ENCODE measurements at regions not wholly inside any gene's neighbourhood (a gene's known extent, or its start where the extent isn't known, plus 50 kb on each side); places are given as distances from the start of the nearest gene placed in this dataset.

- Mint-ChIP-seq H3K4me1 (no peaks in the 10 kb centered on the region), H3K4me3 (no peak overlapping the region), H3K36me3 (no peaks in the 10 kb centered on the region), H3K27ac (no peak overlapping the region), H3K27me3 (peaks cover 6% of the 10 kb centered on the region), H3K9me3 (no peaks in the 10 kb centered on the region)
- no peaks in the 10 kb centered on the region for H3K27me3 ChIP-seq (ENCODE audit: control insufficient read depth, insufficient read depth, low read length)
- no peaks in the 10 kb centered on the region for H3K4me1 ChIP-seq (ENCODE audit: control insufficient read depth, insufficient read depth, low read length, poor library complexity, severe bottlenecking)
- no peak overlapping the region for H3K4me3 ChIP-seq (ENCODE audit: low read depth, low read length)
- DNase-seq (no peak), ATAC-seq (ENCODE audit: low read depth in 2 of 2) (no peak)
- H3K36me3 ChIP-seq (ENCODE audit: control insufficient read depth, insufficient read depth, low read length) = no peaks in the 10 kb centered on the region
- no peak overlapping the region for H3K27ac ChIP-seq (ENCODE audit: insufficient read depth, low read length, poor library complexity, severe bottlenecking)
- no peaks in the 10 kb centered on the region for H3K9me3 ChIP-seq (ENCODE audit: control insufficient read depth in 2 of 2, low read length in 2 of 2)
Measured at GRCh38 chr3:25962255-25962654, 172.4 kb downstream of the OXSM start.

DNA sequence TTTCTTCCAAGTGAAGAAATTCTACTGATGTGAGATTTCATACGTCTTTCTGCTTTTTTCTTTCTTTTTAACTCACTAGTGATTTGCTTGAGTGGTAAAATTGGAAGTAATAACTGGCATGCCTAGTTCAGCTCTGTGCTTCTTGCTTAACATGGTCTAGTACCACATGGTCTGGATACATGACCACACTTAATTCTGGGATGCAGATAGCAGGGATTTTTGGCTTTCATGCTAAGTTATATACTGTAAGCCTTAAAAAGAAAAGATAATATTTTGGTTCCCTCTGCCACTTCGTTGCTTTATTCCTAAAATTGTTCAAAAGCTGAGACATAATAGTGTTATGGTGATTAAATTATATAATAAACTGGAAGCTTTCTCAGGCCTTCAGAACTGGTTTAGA is 174.3 kb downstream of the OXSM start:
- H3K36me3 Mint-ChIP-seq = no peaks in the 10 kb centered on the region

GRCh38 chr3:25967385-25967784 is 177.5 kb downstream of the OXSM start:
- Histone ChIP-seq H3K36me3 (ENCODE audit: control insufficient read depth, insufficient read depth, low read length) (no peaks in the 10 kb centered on the region), H3K9me3 (ENCODE audit: control insufficient read depth in 2 of 2, low read length in 2 of 2) (no peaks in the 10 kb centered on the region), H3K27me3 (ENCODE audit: control insufficient read depth, insufficient read depth, low read length) (no peaks in the 10 kb centered on the region), H3K4me3 (ENCODE audit: low read depth, low read length) (no peak overlapping the region), H3K4me1 (ENCODE audit: control insufficient read depth, insufficient read depth, low read length, poor library complexity, severe bottlenecking) (no peaks in the 10 kb centered on the region), H3K27ac (ENCODE audit: insufficient read depth, low read length, poor library complexity, severe bottlenecking) (no peak overlapping the region)
- DNase-seq = no peak
- Mint-ChIP-seq H3K27me3 (peaks cover 6% of the 10 kb centered on the region), H3K9me3 (peaks cover 0 to 3% (median 0%) of the 10 kb centered on the region in 7 donors), H3K36me3 (no peaks in the 10 kb centered on the region), H3K4me1 (no peaks in the 10 kb centered on the region), H3K27ac (no peak overlapping the region), H3K4me3 (no peak overlapping the region)
- no peak for ATAC-seq (ENCODE audit: low read depth in 2 of 2)

More for the DNA sequence above, 174.3 kb downstream of the OXSM start:
- no peak overlapping the region for H3K27ac Mint-ChIP-seq
- ATAC-seq (ENCODE audit: low read depth in 2 of 2) = no peak
- no peak for DNase-seq
- no peak overlapping the region for H3K4me3 ChIP-seq (ENCODE audit: low read depth, low read length)
- no peaks in the 10 kb centered on the region for H3K4me1 Mint-ChIP-seq
- peaks cover 6% of the 10 kb centered on the region for H3K27me3 Mint-ChIP-seq
- H3K9me3 ChIP-seq (ENCODE audit: control insufficient read depth in 2 of 2, low read length in 2 of 2) = no peaks in the 10 kb centered on the region
- H3K4me3 Mint-ChIP-seq = no peak overlapping the region
- H3K27ac ChIP-seq (ENCODE audit: insufficient read depth, low read length, poor library complexity, severe bottlenecking) = no peak overlapping the region
- H3K27me3 ChIP-seq (ENCODE audit: control insufficient read depth, insufficient read depth, low read length) = no peaks in the 10 kb centered on the region
- H3K36me3 ChIP-seq (ENCODE audit: control insufficient read depth, insufficient read depth, low read length) = no peaks in the 10 kb centered on the region
- no peaks in the 10 kb centered on the region for H3K4me1 ChIP-seq (ENCODE audit: control insufficient read depth, insufficient read depth, low read length, poor library complexity, severe bottlenecking)
- no peaks in the 10 kb centered on the region for H3K9me3 Mint-ChIP-seq

GRCh38 chr3:25971736-25972135 is 181.8 kb downstream of the OXSM start:
- no peaks in the 10 kb centered on the region for H3K36me3 ChIP-seq (ENCODE audit: control insufficient read depth, insufficient read depth, low read length)

GRCh38 chr3:25973122-25973521 is 183.2 kb downstream of the OXSM start:
- no peaks in the 10 kb centered on the region for H3K36me3 ChIP-seq (ENCODE audit: control insufficient read depth, insufficient read depth, low read length)
- Mint-ChIP-seq H3K27me3 (no peaks in the 10 kb centered on the region), H3K4me1 (no peaks in the 10 kb centered on the region), H3K27ac (no peak overlapping the region), H3K9me3 (peaks cover 0 to 3% (median 0%) of the 10 kb centered on the region in 7 donors), H3K36me3 (no peaks in the 10 kb centered on the region), H3K4me3 (no peak overlapping the region)
- no peaks in the 10 kb centered on the region for H3K27me3 ChIP-seq (ENCODE audit: control insufficient read depth, insufficient read depth, low read length)
- H3K4me1 ChIP-seq (ENCODE audit: control insufficient read depth, insufficient read depth, low read length, poor library complexity, severe bottlenecking) = no peaks in the 10 kb centered on the region
- DNase-seq = no peak
- no peak for ATAC-seq (ENCODE audit: low read depth in 2 of 2)
- no peak overlapping the region for H3K27ac ChIP-seq (ENCODE audit: insufficient read depth, low read length, poor library complexity, severe bottlenecking)
- H3K9me3 ChIP-seq (ENCODE audit: control insufficient read depth in 2 of 2, low read length in 2 of 2) = no peaks in the 10 kb centered on the region
- no peak overlapping the region for H3K4me3 ChIP-seq (ENCODE audit: low read depth, low read length)

More at GRCh38 chr3:25971736-25972135, 181.8 kb downstream of the OXSM start:
- DNase-seq (no peak), ATAC-seq (ENCODE audit: low read depth in 2 of 2) (no peak)
- peaks cover 0 to 3% (median 0%) of the 10 kb centered on the region in 7 donors for H3K9me3 Mint-ChIP-seq
- Histone ChIP-seq H3K27me3 (ENCODE audit: control insufficient read depth, insufficient read depth, low read length) (no peaks in the 10 kb centered on the region), H3K27ac (ENCODE audit: insufficient read depth, low read length, poor library complexity, severe bottlenecking) (no peak overlapping the region), H3K4me1 (ENCODE audit: control insufficient read depth, insufficient read depth, low read length, poor library complexity, severe bottlenecking) (no peaks in the 10 kb centered on the region), H3K9me3 (ENCODE audit: control insufficient read depth in 2 of 2, low read length in 2 of 2) (no peaks in the 10 kb centered on the region), H3K4me3 (ENCODE audit: low read depth, low read length) (no peak overlapping the region)
- no peaks in the 10 kb centered on the region for H3K36me3 Mint-ChIP-seq
- no peak overlapping the region for H3K27ac Mint-ChIP-seq
- no peaks in the 10 kb centered on the region for H3K27me3 Mint-ChIP-seq
- H3K4me1 Mint-ChIP-seq = no peaks in the 10 kb centered on the region
- H3K4me3 Mint-ChIP-seq = no peak overlapping the region

- Mint-ChIP-seq H3K36me3 (no peaks in the 10 kb centered on the region), H3K27ac (no peak overlapping the region)
- no peak overlapping the region for H3K27ac ChIP-seq (ENCODE audit: insufficient read depth, low read length, poor library complexity, severe bottlenecking)
Measured at GRCh38 chr3:25982756-25983155, 192.9 kb downstream of the OXSM start.

DNA sequence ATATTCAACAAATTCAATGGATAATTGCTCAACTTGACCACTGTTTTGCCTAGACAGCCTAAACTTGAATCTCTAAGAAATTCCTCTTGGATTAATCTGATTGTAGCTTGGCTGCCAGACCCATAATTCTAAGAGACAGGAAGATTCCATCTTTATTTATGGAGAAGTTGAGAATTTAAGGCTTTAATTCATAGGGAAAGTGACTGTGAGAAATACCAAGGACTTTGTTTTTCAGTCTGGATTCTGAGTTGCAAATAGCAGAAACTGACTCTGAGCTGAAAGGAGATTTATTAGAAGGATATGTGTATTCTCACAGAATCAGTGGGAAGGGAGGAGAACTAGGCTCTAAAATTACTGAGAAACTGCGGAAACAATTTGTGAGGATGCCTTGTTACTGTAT is 195.7 kb downstream of the OXSM start:
- Histone ChIP-seq H3K27me3 (ENCODE audit: control insufficient read depth, insufficient read depth, low read length) (no peaks in the 10 kb centered on the region), H3K36me3 (ENCODE audit: control insufficient read depth, insufficient read depth, low read length) (no peaks in the 10 kb centered on the region), H3K27ac (ENCODE audit: insufficient read depth, low read length, poor library complexity, severe bottlenecking) (no peak overlapping the region), H3K4me1 (ENCODE audit: control insufficient read depth, insufficient read depth, low read length, poor library complexity, severe bottlenecking) (no peaks in the 10 kb centered on the region), H3K4me3 (ENCODE audit: low read depth, low read length) (no peak overlapping the region), H3K9me3 (ENCODE audit: control insufficient read depth in 2 of 2, low read length in 2 of 2) (no peaks in the 10 kb centered on the region)
- no peaks in the 10 kb centered on the region for H3K4me1 Mint-ChIP-seq
- H3K4me3 Mint-ChIP-seq = no peak overlapping the region
- DNase-seq (no peak), ATAC-seq (ENCODE audit: low read depth in 2 of 2) (no peak)
- H3K9me3 Mint-ChIP-seq = peaks cover 0 to 7% (median 5%) of the 10 kb centered on the region in 7 donors
- H3K36me3 Mint-ChIP-seq = no peaks in the 10 kb centered on the region
- H3K27me3 Mint-ChIP-seq = no peaks in the 10 kb centered on the region
- no peak overlapping the region for H3K27ac Mint-ChIP-seq

More at GRCh38 chr3:25982756-25983155, 192.9 kb downstream of the OXSM start:
- Histone ChIP-seq H3K4me3 (ENCODE audit: low read depth, low read length) (no peak overlapping the region), H3K27me3 (ENCODE audit: control insufficient read depth, insufficient read depth, low read length) (no peaks in the 10 kb centered on the region), H3K9me3 (ENCODE audit: control insufficient read depth in 2 of 2, low read length in 2 of 2) (no peaks in the 10 kb centered on the region), H3K36me3 (ENCODE audit: control insufficient read depth, insufficient read depth, low read length) (no peaks in the 10 kb centered on the region), H3K4me1 (ENCODE audit: control insufficient read depth, insufficient read depth, low read length, poor library complexity, severe bottlenecking) (no peaks in the 10 kb centered on the region)
- H3K4me1 Mint-ChIP-seq = no peaks in the 10 kb centered on the region
- no peak overlapping the region for H3K4me3 Mint-ChIP-seq
- H3K9me3 Mint-ChIP-seq = peaks cover 0 to 5% (median 3%) of the 10 kb centered on the region in 7 donors
- H3K27me3 Mint-ChIP-seq = no peaks in the 10 kb centered on the region
- ATAC-seq (ENCODE audit: low read depth in 2 of 2) (no peak), DNase-seq (no peak)

DNA sequence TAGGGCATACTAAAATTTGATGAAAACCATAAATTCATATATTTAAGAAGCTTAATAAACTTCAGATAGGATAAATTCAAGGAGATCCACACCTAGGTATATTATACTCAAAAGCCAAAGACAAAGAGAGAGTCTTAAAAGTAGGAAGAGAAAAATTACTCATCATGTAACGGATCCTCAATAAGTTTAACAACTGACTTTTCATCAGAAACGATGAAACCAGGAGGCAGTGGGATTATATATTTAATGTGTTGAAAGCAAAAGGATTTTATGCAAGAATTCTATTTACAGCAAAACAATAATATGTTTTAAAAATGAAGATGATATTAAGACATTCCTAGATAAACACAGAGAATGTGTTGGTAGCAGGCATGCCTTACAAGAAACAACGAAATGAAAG is 202.7 kb downstream of the OXSM start:
- H3K27me3 Mint-ChIP-seq = no peaks in the 10 kb centered on the region
- no peak overlapping the region for H3K4me3 Mint-ChIP-seq
- H3K27ac Mint-ChIP-seq = no peak overlapping the region

More for the DNA sequence above, 202.7 kb downstream of the OXSM start:
- ATAC-seq (ENCODE audit: low read depth in 2 of 2) (no peak), DNase-seq (no peak)
- Histone ChIP-seq H3K27me3 (ENCODE audit: control insufficient read depth, insufficient read depth, low read length) (no peaks in the 10 kb centered on the region), H3K4me3 (ENCODE audit: low read depth, low read length) (no peak overlapping the region), H3K9me3 (ENCODE audit: control insufficient read depth in 2 of 2, low read length in 2 of 2) (peaks cover 0 to 9% of the 10 kb centered on the region in 2 experiments), H3K36me3 (ENCODE audit: control insufficient read depth, insufficient read depth, low read length) (no peaks in the 10 kb centered on the region), H3K4me1 (ENCODE audit: control insufficient read depth, insufficient read depth, low read length, poor library complexity, severe bottlenecking) (no peaks in the 10 kb centered on the region), H3K27ac (ENCODE audit: insufficient read depth, low read length, poor library complexity, severe bottlenecking) (no peak overlapping the region)
- no peaks in the 10 kb centered on the region for H3K4me1 Mint-ChIP-seq
- no peaks in the 10 kb centered on the region for H3K36me3 Mint-ChIP-seq
- peaks cover 4 to 39% (median 12%) of the 10 kb centered on the region in 7 donors for H3K9me3 Mint-ChIP-seq

All from CD4-positive, CD25-positive, alpha-beta regulatory T cell (primary cell).